Liver (tissue), 8 donors: ENCODE measurements at regions not wholly inside any gene's neighbourhood (a gene's known extent, or its start where the extent isn't known, plus 50 kb on each side); places are given as distances from the start of the nearest gene placed in this dataset.

Experiments
- DNase-seq: peaks from one replicate; pipeline ENCODE4 v3.0.0-alpha.2; 2017; ENCODE audit warnings: low spot score
- H3K27ac ChIP-seq, 2 donors: one replicate each; pipeline ENCODE4 v1.7.0; 2013; ENCODE audit warnings: inconsistent platforms in 2 of 2, low read length in 2 of 2, control low read depth in 1 of 2, low read depth in 1 of 2, mild to moderate bottlenecking in 1 of 2
- H3K27me3 ChIP-seq, 4 donors: one replicate each; pipeline versions ENCODE4 v1.6.1 to v1.7.0; 2013; ENCODE audit warnings: low read length in 3 of 4, inconsistent platforms in 1 of 4, mild to moderate bottlenecking in 1 of 4, moderate library complexity in 1 of 4; ENCODE audit not compliant: control insufficient read depth in 4 of 4, insufficient read depth in 4 of 4
- H3K36me3 ChIP-seq, 4 donors: one replicate each; pipeline versions ENCODE4 v1.6.1 to v1.7.0; 2013; ENCODE audit warnings: low read length in 3 of 4, mild to moderate bottlenecking in 3 of 4, low read depth in 1 of 4, moderate library complexity in 1 of 4; ENCODE audit not compliant: control insufficient read depth in 4 of 4, insufficient read depth in 3 of 4
- H3K4me1 ChIP-seq, 4 donors: one replicate each; pipeline versions ENCODE4 v1.6.1 to v1.7.0; 2013; ENCODE audit warnings: low read length in 3 of 4, mild to moderate bottlenecking in 3 of 4, moderate library complexity in 1 of 4; ENCODE audit not compliant: control insufficient read depth in 4 of 4, insufficient read depth in 4 of 4
- H3K4me3 ChIP-seq, 3 donors: one replicate each; pipeline versions ENCODE4 v1.6.1 to v1.7.0; 2013; ENCODE audit warnings: low read length in 3 of 3, control low read depth in 1 of 3, low read depth in 1 of 3, mild to moderate bottlenecking in 1 of 3
- H3K9ac ChIP-seq, 2 donors: one replicate each; pipeline ENCODE4 v1.7.0; 2013; ENCODE audit warnings: low read length in 2 of 2, mild to moderate bottlenecking in 2 of 2, moderate library complexity in 2 of 2, control low read depth in 1 of 2, low read depth in 1 of 2
- H3K9me3 ChIP-seq, 4 donors: one replicate each; pipeline versions ENCODE4 v1.6.1 to v1.7.0; 2013; ENCODE audit warnings: low read length in 3 of 4; ENCODE audit not compliant: control insufficient read depth in 4 of 4
- CTCF ChIP-seq: fragments of 150-350 bp; IDR thresholded peaks from 2 replicates; pipeline ENCODE4 v1.5.1; 2017; ENCODE audit warnings: improper control_type of control experiment, low read depth, low read length; ENCODE audit not compliant: missing input control
- EGR1 ChIP-seq, 2 donors: IDR thresholded peaks; 2 replicates each; pipeline ENCODE4 v1.6.1; 2016 to 2018; ENCODE audit warnings: antibody characterized with exemption in 2 of 2, low read depth in 2 of 2
- FOXA1 ChIP-seq: IDR thresholded peaks from 2 replicates; pipeline ENCODE4 v1.6.1; 2016; ENCODE audit warnings: antibody characterized with exemption
- FOXA2 ChIP-seq: IDR thresholded peaks from 2 replicates; pipeline ENCODE4 v1.6.1; 2016; ENCODE audit warnings: antibody characterized with exemption
- GABPA ChIP-seq, 2 donors: IDR thresholded peaks in 1 of 2; conservative IDR thresholded peaks in 1 of 2; 2 replicates each; pipeline ENCODE4 v1.6.1; 2016; ENCODE audit warnings: antibody characterized with exemption in 2 of 2, mild to moderate bottlenecking in 1 of 2, moderate library complexity in 1 of 2
- HNF4A ChIP-seq, 2 donors: conservative IDR thresholded peaks; 2 replicates each; pipeline ENCODE4 v1.6.1; 2016; ENCODE audit warnings: antibody characterized with exemption in 2 of 2, mild to moderate bottlenecking in 2 of 2
- HNF4G ChIP-seq: IDR thresholded peaks from 2 replicates; pipeline ENCODE4 v1.6.1; 2016; ENCODE audit warnings: antibody characterized with exemption
- JUND ChIP-seq, 2 donors: IDR thresholded peaks; 2 replicates each; pipeline ENCODE4 v1.6.1; 2016; ENCODE audit warnings: antibody characterized with exemption in 2 of 2
- NR2F2 ChIP-seq: IDR thresholded peaks from 2 replicates; pipeline ENCODE4 v1.6.1; 2016; ENCODE audit warnings: antibody characterized with exemption
- RAD21 ChIP-seq, 2 donors: IDR thresholded peaks; 2 replicates each; pipeline ENCODE4 v1.6.1; 2016; ENCODE audit warnings: antibody characterized with exemption in 2 of 2, mild to moderate bottlenecking in 2 of 2
- RXRA ChIP-seq, 2 donors: IDR thresholded peaks; 2 replicates each; pipeline ENCODE4 v1.6.1; 2017 to 2018; ENCODE audit warnings: antibody characterized with exemption in 2 of 2, mild to moderate bottlenecking in 1 of 2
- YY1 ChIP-seq: IDR thresholded peaks from 2 replicates; pipeline ENCODE4 v1.6.1; 2016; ENCODE audit warnings: antibody characterized with exemption, mild to moderate bottlenecking
- ZBTB33 ChIP-seq: IDR thresholded peaks from 2 replicates; pipeline ENCODE4 v1.6.1; 2016; ENCODE audit warnings: antibody characterized with exemption
- WGBS: extraction: QIAGEN DNeasy Blood & Tissue Kit; methylation state at CpG from one replicate; pipeline ENCODE4 v1.1.7; 2013; 5-methylcytosine and 5-hydroxymethylcytosine counted together
- TF ChIP-seq, protein P1 (sequence below): IDR thresholded peaks from 2 replicates; pipeline ENCODE4 v1.6.1; 2016; ENCODE audit warnings: antibody characterized with exemption, mild to moderate bottlenecking
- TF ChIP-seq, protein P2 (sequence below): IDR thresholded peaks from 2 replicates; pipeline ENCODE4 v1.6.1; 2016; ENCODE audit warnings: antibody characterized with exemption
- TF ChIP-seq, protein P3 (sequence below): IDR thresholded peaks from 2 replicates; pipeline ENCODE4 v1.6.1; 2016; ENCODE audit warnings: antibody characterized with exemption
- donor health status: healthy.
- donor health status: healthy.
- donor health status: healthy.
- donor health status: healthy.
- donor health status: healthy.

GRCh38 chr12:53869500-53869899 lies 69.1 kb upstream of the HOXC13 start:
- peaks cover 0 to 16% (median 0%) of the 10 kb centered on the region in 4 donors for H3K27me3 ChIP-seq
- no peaks in the 10 kb centered on the region for H3K4me1 ChIP-seq
- no peaks in the 10 kb centered on the region for H3K36me3 ChIP-seq
- H3K9ac ChIP-seq: no peak overlapping the region
- H3K9me3 ChIP-seq: no peaks in the 10 kb centered on the region
- DNase-seq: no peak
- H3K27ac ChIP-seq: no peak overlapping the region
- no peak overlapping the region for H3K4me3 ChIP-seq
- WGBS: 100% methylated on average over 1 of the region's 1 CpG
- TF ChIP-seq NR2F2 (no peak), JUND (IDR thresholded peaks at IDR 0.05) (no peak)

- Histone ChIP-seq H3K27me3 (peaks cover 0 to 16% (median 0%) of the 10 kb centered on the region in 4 donors), H3K27ac (no peak overlapping the region), H3K9me3 (no peaks in the 10 kb centered on the region), H3K9ac (no peak overlapping the region), H3K4me3 (no peak overlapping the region), H3K36me3 (no peaks in the 10 kb centered on the region), H3K4me1 (no peaks in the 10 kb centered on the region)
- no peak for DNase-seq
- 72% methylated on average over 4 of the region's 4 CpGs for WGBS
- TF ChIP-seq GABPA (IDR thresholded peaks at IDR 0.05 in 1 of 2, conservative IDR thresholded peaks at IDR 0.05 in 1 of 2) (no peak), HNF4A (conservative IDR thresholded peaks at IDR 0.05) (no peak), NR2F2 (no peak), FOXA2 (no peak), RAD21 (IDR thresholded peaks at IDR 0.05) (no peak), RXRA (IDR thresholded peaks at IDR 0.05) (no peak)
- TF ChIP-seq, protein P1, sequence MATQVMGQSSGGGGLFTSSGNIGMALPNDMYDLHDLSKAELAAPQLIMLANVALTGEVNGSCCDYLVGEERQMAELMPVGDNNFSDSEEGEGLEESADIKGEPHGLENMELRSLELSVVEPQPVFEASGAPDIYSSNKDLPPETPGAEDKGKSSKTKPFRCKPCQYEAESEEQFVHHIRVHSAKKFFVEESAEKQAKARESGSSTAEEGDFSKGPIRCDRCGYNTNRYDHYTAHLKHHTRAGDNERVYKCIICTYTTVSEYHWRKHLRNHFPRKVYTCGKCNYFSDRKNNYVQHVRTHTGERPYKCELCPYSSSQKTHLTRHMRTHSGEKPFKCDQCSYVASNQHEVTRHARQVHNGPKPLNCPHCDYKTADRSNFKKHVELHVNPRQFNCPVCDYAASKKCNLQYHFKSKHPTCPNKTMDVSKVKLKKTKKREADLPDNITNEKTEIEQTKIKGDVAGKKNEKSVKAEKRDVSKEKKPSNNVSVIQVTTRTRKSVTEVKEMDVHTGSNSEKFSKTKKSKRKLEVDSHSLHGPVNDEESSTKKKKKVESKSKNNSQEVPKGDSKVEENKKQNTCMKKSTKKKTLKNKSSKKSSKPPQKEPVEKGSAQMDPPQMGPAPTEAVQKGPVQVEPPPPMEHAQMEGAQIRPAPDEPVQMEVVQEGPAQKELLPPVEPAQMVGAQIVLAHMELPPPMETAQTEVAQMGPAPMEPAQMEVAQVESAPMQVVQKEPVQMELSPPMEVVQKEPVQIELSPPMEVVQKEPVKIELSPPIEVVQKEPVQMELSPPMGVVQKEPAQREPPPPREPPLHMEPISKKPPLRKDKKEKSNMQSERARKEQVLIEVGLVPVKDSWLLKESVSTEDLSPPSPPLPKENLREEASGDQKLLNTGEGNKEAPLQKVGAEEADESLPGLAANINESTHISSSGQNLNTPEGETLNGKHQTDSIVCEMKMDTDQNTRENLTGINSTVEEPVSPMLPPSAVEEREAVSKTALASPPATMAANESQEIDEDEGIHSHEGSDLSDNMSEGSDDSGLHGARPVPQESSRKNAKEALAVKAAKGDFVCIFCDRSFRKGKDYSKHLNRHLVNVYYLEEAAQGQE: no peak
- TF ChIP-seq, protein P2, sequence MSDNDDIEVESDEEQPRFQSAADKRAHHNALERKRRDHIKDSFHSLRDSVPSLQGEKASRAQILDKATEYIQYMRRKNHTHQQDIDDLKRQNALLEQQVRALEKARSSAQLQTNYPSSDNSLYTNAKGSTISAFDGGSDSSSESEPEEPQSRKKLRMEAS: no peak
- TF ChIP-seq, protein P3, sequence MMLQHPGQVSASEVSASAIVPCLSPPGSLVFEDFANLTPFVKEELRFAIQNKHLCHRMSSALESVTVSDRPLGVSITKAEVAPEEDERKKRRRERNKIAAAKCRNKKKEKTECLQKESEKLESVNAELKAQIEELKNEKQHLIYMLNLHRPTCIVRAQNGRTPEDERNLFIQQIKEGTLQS: no peak
These were observed 68.5 kb upstream of the HOXC13 start for GRCh38 chr12:53870117-53870516.

DNA sequence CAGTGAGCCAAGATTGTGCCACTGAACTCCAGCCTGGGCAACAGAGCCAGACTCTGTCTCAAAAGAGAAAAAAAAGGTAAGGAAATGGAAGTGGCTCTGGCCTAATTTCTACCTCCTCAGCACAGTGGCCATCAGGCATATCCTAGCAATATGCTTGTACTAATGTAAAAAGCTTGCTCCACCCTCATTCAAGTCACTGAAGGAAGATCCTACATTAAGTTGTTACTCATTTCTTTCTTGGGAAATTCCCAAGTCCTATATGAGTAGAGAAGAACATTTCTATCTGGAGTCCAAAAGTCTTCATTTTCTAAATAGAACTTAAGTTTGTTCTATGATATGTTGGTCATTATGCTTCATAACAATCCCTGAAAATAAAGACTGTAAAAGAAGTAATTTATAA lies 67.3 kb upstream of the HOXC13 start:
- Histone ChIP-seq H3K36me3 (no peaks in the 10 kb centered on the region), H3K27me3 (peaks cover 0 to 16% (median 0%) of the 10 kb centered on the region in 4 donors), H3K9ac (no peak overlapping the region), H3K27ac (no peak overlapping the region), H3K4me1 (no peaks in the 10 kb centered on the region), H3K9me3 (no peaks in the 10 kb centered on the region), H3K4me3 (no peak overlapping the region)
- DNase-seq: no peak
- TF ChIP-seq ZBTB33: no peak
- TF ChIP-seq NR2F2: no peak
- TF ChIP-seq, protein P1: no peak
- no peak for TF ChIP-seq RAD21 (IDR thresholded peaks at IDR 0.05)
- TF ChIP-seq HNF4G: no peak
- no peak for TF ChIP-seq HNF4A (conservative IDR thresholded peaks at IDR 0.05)
- no peak for TF ChIP-seq JUND (IDR thresholded peaks at IDR 0.05)
- no peak for TF ChIP-seq YY1
- TF ChIP-seq, protein P2: no peak
- no peak for TF ChIP-seq FOXA1
- no peak for TF ChIP-seq CTCF
- no peak for TF ChIP-seq FOXA2
- no peak for TF ChIP-seq EGR1 (IDR thresholded peaks at IDR 0.05; ENCODE audit: low read depth in 2 of 2)
